ENCODE measurements at regions not wholly inside any gene's neighbourhood (a gene's known extent, or its start where the extent isn't known, plus 50 kb on each side); places are given as distances from the start of the nearest gene placed in this dataset.

DNA sequence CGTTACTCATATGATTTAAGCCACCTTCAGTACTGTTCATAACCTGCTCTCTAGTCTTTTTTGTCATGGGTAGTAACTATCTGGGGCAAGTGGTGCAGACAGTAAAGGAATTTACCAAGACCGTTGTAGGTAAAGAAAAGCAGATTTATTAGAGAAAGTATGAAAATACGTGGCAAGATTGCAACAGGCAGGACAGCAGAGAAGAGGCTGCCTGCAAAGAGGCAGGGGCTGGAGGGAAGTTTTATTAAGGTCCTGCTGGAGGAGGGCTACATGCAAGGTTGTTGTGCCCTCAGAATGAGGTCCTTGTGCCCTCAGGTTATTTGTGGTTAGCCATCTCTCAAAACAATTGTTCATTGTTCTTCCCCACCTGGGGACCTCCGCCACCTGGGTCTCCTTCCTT, 444.3 kb downstream of the BCKDHB start:
- Histone ChIP-seq H3K79me2 (ENCODE audit: insufficient read depth, low read length) (no peaks in the 10 kb centered on the region), H3K36me3 (replicated peaks in 1 of 2; ENCODE audit: control insufficient read depth in 1 of 2, insufficient read depth in 2 of 2, low read length in 2 of 2) (no peaks in the 10 kb centered on the region), H3K4me2 (replicated peaks; ENCODE audit: extremely low read depth, low read length, poor library complexity, severe bottlenecking) (no peak overlapping the region), H3K27ac (ENCODE audit: low read depth in 1 of 2, low read length in 2 of 2) (no peak overlapping the region), H2AFZ (ENCODE audit: insufficient read depth, low read depth, low read length, poor library complexity, severe bottlenecking) (no peak overlapping the region), H3K4me3 (replicated peaks in 1 of 3; ENCODE audit: low read depth in 2 of 3, low read length in 3 of 3) (no peak overlapping the region), H3K9me3 (replicated peaks in 1 of 2; ENCODE audit: control insufficient read depth in 1 of 2, insufficient read depth in 1 of 2, low read length in 2 of 2) (no peaks in the 10 kb centered on the region), H3K4me1 (ENCODE audit: control insufficient read depth in 1 of 2, insufficient read depth in 2 of 2, low read length in 2 of 2) (no peaks in the 10 kb centered on the region), H4K20me1 (ENCODE audit: insufficient read depth, low read length) (no peaks in the 10 kb centered on the region), H3K27me3 (ENCODE audit: control insufficient read depth in 2 of 2, insufficient read depth in 2 of 2, low read length in 2 of 2) (no peaks in the 10 kb centered on the region), H3K9ac (ENCODE audit: insufficient read depth, low read length, poor library complexity, severe bottlenecking) (no peak overlapping the region)
- H3K36me3 Mint-ChIP-seq: no peaks in the 10 kb centered on the region
- H3K9me3 Mint-ChIP-seq: peaks cover 0 to 6% (median 1%) of the 10 kb centered on the region in 7 donors
- TF ChIP-seq, protein P1, sequence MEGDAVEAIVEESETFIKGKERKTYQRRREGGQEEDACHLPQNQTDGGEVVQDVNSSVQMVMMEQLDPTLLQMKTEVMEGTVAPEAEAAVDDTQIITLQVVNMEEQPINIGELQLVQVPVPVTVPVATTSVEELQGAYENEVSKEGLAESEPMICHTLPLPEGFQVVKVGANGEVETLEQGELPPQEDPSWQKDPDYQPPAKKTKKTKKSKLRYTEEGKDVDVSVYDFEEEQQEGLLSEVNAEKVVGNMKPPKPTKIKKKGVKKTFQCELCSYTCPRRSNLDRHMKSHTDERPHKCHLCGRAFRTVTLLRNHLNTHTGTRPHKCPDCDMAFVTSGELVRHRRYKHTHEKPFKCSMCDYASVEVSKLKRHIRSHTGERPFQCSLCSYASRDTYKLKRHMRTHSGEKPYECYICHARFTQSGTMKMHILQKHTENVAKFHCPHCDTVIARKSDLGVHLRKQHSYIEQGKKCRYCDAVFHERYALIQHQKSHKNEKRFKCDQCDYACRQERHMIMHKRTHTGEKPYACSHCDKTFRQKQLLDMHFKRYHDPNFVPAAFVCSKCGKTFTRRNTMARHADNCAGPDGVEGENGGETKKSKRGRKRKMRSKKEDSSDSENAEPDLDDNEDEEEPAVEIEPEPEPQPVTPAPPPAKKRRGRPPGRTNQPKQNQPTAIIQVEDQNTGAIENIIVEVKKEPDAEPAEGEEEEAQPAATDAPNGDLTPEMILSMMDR (IDR thresholded peaks at IDR 0.05): no peak
- H3K27ac Mint-ChIP-seq: no peak overlapping the region
- H3K27me3 Mint-ChIP-seq (ENCODE audit: low read depth in 3 of 3): peaks cover 0 to 2% (median 0%) of the 10 kb centered on the region in 3 donors
- 84% methylated on average over 2 of the region's 4 CpGs for WGBS (ENCODE audit: insufficient coverage)
- H3K4me3 Mint-ChIP-seq: no peak overlapping the region
- H3K4me1 Mint-ChIP-seq: no peaks in the 10 kb centered on the region
- DNase-seq: no peak
- intact Hi-C loops (cut with micrococcal nuclease): no loop called here

GRCh38 chr6:80550281-80550680, 443.8 kb downstream of the BCKDHB start:
- H3K4me3 ChIP-seq (replicated peaks in 1 of 3; ENCODE audit: low read depth in 2 of 3, low read length in 3 of 3): no peak overlapping the region
- H3K4me3 Mint-ChIP-seq: no peak overlapping the region
- TF ChIP-seq, protein P1 (IDR thresholded peaks at IDR 0.05): no peak
- H4K20me1 ChIP-seq (ENCODE audit: insufficient read depth, low read length): no peaks in the 10 kb centered on the region
- H3K4me1 Mint-ChIP-seq: no peaks in the 10 kb centered on the region
- H3K9me3 Mint-ChIP-seq: peaks cover 0 to 6% (median 1%) of the 10 kb centered on the region in 7 donors
- no peaks in the 10 kb centered on the region for H3K36me3 Mint-ChIP-seq
- no peaks in the 10 kb centered on the region for H3K79me2 ChIP-seq (ENCODE audit: insufficient read depth, low read length)
- no CpG with 5 or more reads among the region's 2 CpGs for WGBS (ENCODE audit: insufficient coverage)
- no peak overlapping the region for H3K27ac ChIP-seq (ENCODE audit: low read depth in 1 of 2, low read length in 2 of 2)
- DNase-seq: no peak
- H3K9ac ChIP-seq (ENCODE audit: insufficient read depth, low read length, poor library complexity, severe bottlenecking): no peak overlapping the region
- H3K4me2 ChIP-seq (replicated peaks; ENCODE audit: extremely low read depth, low read length, poor library complexity, severe bottlenecking): no peak overlapping the region
- peaks cover 0 to 2% (median 0%) of the 10 kb centered on the region in 3 donors for H3K27me3 Mint-ChIP-seq (ENCODE audit: low read depth in 3 of 3)
- H3K27me3 ChIP-seq (ENCODE audit: control insufficient read depth in 2 of 2, insufficient read depth in 2 of 2, low read length in 2 of 2): no peaks in the 10 kb centered on the region
- H3K36me3 ChIP-seq (replicated peaks in 1 of 2; ENCODE audit: control insufficient read depth in 1 of 2, insufficient read depth in 2 of 2, low read length in 2 of 2): no peaks in the 10 kb centered on the region
- no peaks in the 10 kb centered on the region for H3K4me1 ChIP-seq (ENCODE audit: control insufficient read depth in 1 of 2, insufficient read depth in 2 of 2, low read length in 2 of 2)
- no peak overlapping the region for H2AFZ ChIP-seq (ENCODE audit: insufficient read depth, low read depth, low read length, poor library complexity, severe bottlenecking)
- no peaks in the 10 kb centered on the region for H3K9me3 ChIP-seq (replicated peaks in 1 of 2; ENCODE audit: control insufficient read depth in 1 of 2, insufficient read depth in 1 of 2, low read length in 2 of 2)
- intact Hi-C loops (cut with micrococcal nuclease): no loop called here
- no peak overlapping the region for H3K27ac Mint-ChIP-seq

Data from CD14-positive monocyte (primary cell).